NCI-H1436 (cell line): ENCODE measurements at regions not wholly inside any gene's neighbourhood (a gene's known extent, or its start where the extent isn't known, plus 50 kb on each side); places are given as distances from the start of the nearest gene placed in this dataset.

ENCODE experiments used
- DNase-seq: peaks from one replicate; lab custom pipeline; 2025; lab: John Stamatoyannopoulos, UW

DNA sequence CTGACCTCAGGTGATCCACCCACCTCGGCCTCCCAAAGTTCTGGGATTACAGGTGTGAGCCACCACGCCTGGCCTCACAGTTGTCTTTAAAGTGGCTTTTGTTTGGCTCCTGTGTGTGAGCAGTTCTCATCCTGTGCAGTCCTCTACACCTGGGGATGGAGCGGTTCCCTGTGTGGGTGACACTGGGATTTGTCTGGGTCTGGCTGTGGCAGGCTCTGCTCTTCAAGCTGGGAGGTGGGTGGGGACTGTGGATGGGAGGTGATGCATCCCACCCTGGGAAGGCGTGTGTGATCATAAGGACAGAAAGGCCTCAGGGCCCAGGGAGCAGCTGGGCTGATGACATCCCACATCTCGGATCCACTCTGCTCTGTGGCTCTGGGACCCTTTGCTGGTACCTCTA is 1266.8 kb downstream of the BRD1 start:
- DNase-seq, result no peak

DNA sequence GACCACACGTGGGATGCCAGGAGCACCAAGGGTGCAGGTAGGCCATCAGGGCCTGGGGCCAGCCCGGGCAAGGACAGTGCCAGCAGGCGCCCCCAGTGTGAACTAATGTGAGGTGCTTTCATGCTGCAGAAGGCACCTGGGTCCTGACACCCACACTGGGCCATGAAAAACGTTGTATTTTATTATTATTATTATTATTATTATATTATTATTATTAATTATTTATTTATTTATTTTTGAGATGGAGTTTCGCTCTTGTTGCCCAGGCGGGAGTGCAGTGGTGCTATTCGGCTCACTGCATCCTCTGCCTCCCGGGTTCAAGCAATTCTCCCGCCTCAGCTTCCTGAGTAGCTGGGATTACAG is 1267.3 kb downstream of the BRD1 start:
- no peak for DNase-seq

DNA sequence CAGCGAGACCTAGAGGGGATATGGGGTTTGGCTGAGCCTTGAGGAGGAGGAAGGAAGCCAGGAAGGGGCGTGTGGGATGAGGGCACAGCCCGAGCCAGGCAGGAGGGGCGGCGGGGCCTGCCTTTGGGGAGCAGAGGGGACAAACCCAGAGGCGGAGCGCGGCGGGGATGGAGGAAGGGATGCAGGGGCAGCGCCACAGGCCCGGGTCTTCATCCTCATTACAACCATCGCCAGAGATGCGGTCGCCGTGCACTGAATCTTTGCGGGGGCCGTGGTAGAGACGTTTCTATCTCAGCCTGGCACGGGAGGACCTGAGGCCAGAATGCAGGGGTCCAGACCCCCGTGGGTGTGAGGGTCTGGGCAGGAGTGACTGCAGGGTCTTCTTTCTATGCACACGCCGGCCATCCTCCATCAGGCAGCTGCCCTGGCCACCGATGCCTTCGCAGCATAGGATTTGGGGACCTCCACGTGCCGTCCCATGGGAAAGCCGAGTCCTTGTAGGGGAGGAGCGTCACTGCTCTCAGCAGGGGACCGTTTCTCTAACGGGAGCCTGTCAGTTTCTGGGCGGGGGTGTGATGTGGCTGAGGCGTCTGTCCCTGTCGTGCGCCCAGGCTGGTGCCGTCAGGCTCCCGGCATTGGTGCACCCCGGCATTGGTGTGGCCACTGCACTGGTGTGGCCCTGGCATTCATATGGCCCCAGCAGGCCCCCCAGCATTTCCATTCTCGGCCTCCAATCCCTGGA is 1267.9 kb downstream of the BRD1 start:
- no peak for DNase-seq

DNA sequence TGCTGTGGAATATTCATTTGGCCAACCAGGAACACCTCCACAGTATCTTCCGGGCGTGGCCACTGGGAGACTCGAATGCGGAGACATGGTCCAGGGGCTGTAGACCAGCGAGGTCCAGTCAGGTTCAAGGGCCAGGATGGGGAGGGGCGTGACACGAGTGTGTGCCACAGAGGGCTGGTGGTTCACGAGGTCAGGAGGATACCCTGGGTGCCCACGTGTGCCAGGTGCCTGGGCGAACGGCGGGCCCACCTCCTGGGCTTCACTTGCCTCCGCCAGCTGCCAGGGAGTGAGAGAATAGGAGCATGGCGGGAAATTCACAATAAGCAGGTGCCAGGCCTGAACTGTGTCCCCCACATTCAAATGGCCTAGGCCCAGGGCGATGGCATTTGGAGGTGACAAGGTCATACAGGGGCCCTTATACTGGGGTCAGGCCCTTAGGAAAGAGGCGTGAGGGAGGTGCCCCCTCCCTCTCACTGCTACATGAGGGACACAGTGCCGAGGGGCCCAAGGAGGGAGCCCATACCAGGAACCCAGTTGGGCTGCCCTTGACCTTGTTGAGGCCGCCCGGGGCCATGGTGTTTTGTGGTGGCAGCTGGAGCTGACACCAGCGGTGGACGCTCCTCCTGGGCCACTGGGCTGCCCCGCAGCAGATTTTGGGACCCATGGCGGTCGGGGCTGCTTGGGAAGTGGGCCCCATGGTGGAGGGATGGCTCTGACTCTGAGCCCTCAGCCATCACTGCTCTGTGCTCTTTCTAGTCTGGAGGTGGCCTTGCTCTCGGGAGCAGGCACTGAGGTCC is 1268.9 kb downstream of the BRD1 start:
- no peak for DNase-seq

DNA sequence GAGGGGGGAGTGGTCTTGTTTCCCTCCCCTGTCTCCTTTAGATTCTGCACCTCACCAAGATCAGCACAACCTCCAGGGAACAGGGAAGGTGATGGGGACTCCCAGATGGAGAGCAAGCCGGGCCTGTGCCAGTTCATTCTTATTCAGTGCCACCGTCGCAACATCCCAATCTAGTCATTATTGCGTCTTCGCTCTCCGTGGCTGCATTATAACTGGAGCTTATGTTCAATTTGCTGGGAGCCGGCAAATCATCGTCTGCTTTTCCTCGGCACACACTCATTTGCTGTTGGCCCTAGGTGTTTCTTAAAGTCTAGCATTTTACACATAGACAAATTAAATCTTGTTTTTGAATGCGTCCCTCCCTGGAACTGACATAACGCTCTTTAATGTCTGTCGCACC is 1269.7 kb downstream of the BRD1 start:
- DNase-seq, result no peak

DNA sequence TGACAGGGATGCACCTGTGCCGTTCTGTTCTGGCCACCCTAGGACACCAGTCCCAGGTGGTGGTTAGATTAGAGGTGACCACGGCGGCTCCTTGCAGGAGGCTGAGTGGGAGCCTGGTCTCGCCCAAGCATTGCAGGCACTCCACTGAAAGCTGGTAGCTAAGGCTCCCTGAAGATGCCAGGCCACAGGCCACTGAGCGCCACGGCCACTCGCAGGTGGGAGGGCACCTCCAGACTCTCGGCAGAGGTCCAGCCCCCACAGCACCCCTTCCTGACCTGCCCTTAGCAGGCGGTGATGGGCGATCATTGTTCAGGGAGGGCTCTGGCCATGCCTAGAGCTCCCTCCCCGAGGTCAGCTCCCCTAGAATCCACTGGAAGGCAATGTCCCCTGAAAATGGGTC is 1270.2 kb downstream of the BRD1 start:
- DNase-seq, result no peak

DNA sequence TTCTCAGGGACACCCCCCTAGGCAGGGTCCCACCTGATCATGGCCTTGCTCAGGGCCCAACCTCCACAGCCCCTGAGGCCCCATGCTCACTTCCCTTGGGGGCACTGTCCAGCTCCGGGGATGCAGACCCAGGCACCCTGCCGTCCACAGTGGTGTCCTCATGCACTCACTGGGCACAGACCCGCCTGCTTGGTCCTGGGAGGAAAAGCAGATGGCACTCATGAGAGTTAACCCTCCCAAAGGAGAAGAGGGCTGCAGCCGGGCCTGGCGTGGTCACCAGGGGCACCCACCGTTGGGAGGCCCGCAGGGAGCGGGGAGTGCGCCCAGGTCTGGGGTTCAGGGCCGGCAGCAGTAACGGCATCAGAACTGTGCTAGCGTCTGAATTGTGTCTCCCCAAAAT is 1270.9 kb downstream of the BRD1 start:
- DNase-seq, result no peak

DNA sequence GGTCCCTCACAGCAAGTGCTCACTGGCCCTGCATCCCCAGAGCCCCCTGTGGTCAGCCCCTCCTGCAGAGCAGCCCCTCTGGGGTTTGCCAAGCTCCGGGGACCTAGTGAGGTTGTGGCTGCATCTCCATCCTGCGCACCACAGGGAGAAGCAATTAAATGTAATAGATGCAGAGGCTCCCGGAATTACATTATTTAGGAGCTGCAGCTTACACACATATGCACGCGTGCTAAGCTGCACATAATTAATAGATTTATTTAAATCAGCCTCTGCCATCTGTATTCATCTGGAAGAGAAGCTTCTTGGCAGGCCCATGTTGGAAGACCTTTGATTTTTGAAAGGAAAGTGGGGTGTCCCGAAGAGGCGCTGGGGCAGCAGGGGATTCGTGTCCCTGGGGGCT is 1271.5 kb downstream of the BRD1 start:
- no peak for DNase-seq

DNA sequence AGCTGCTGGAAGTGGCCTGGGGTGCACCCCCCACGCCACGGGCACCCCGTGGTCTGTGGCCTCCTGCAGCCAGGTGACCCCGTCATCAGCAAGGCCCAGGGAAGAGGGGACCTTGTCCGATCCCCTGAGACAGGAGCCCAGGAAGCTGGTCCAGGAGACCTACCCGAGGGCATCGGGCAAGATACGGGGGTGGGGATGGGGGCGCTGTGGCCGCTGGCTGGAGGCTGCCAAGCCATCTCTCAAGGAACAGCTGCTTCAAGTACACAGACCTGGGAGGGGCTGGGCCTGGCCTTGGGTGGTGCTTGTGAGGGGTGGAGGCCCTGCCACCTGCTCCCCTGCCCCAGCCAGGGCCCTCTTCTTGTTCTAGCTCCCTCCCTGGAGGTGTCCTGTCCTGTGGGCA is 1272.1 kb downstream of the BRD1 start:
- DNase-seq, result no peak

DNA sequence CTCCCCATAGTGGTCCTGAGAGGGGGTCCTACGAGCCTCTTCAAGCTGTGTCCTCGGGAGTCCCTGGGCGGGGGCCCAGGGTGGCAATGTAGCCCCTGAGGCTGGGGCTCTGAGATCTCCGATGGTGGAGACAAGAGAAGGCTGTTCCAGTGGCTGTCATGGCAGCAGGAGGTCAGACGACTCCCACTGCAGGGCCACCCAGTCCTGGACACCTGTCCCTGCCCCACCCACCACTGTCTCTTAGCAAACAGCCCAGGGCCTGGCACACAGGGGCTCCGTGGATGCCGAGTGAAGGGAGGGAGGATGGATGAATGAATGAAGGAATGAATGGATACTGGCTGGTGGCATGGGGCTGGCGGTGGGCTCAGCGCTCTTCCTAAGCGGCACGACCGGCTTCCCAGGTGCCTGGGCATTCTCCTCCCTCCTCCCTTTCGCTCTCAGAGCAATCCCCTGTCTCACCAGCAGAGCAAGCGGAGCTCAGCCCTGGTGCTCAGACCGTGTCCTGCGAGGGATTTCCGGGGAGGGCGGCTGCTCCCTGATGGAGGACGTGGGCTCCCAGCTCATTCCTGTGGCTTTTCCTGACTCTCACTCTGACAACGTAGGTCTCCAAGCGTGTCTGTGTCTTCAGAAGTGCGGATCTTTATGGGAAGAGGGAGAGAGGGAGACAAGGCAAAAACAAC is 1272.6 kb downstream of the BRD1 start:
- no peak for DNase-seq

DNA sequence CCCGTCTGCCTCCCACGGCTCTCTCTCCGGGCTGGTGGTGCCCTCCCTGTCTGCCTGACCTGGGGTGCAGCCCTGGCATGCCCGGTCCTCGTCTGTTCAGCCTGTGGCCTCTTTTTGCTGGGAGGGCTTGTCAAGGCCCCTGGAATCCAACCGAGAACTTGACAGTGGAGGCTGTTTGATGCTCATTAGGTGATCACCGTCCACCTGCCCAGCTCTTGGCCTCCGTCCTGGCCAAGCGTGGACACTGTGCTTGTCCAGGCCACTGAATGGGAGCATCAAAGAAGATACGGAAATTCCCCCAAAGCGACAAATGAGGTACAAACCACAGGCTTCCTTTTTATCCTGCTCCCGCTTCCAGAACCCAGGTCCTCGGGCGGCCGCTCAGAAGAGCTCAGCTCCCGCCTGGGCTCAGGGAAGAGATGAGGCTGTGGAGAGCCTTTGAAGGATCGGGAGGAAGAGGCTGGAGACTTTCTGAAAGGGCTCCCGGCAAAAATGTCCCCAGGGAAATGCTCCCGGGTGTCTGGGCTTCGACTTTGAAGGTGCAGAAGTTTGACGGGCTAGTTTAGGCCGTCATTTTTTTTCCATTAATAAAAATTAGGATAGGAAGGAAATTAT is 1273.9 kb downstream of the BRD1 start:
- no peak for DNase-seq

DNA sequence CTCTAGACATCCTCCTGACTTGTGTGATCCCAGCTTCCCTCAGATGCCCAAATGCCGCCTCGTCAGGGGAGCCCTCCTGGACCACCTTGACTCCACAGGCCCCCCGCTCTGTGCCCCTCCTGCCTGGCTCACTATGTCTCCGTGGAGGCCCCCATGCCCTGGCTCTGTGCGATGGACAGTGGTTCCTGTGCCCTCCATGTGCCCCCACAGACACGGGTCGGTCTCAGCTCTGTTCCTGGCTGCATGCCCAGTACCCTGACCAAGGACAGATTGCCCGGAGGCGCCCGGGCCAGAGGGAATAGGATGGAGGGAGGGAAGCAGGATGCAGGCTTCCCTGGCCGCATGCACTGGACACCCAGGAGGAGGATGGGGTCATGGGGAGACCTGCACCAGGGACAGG is 1274.6 kb downstream of the BRD1 start:
- DNase-seq, result no peak

DNA sequence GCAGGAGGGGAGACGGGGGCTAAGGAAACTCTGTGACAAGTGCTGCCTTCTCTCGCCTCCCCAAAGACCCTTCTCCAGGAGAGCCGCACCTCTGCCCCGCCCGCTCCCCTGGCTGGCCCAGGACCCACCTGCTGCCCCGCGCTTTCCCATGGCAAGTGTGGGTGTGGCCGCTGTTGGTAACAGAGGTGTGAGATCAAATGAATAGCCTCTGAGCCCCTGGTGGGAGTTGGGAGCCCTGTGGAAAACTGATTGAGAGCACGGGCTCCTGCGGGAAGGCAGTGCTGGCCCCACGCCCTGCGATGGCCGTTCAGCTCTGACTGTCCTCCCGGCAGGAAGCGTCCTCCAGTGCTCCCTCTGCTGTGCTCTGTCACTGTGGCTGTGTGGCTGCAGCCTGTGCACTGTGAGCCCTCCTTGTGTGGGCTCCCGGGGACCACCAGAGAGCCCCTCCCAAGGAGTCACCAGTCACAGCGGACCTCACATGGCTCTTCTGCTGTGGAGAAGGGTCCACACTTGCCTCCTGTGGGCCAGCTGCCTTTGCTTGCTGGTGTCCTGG is 1275.9 kb downstream of the BRD1 start:
- DNase-seq, result no peak

DNA sequence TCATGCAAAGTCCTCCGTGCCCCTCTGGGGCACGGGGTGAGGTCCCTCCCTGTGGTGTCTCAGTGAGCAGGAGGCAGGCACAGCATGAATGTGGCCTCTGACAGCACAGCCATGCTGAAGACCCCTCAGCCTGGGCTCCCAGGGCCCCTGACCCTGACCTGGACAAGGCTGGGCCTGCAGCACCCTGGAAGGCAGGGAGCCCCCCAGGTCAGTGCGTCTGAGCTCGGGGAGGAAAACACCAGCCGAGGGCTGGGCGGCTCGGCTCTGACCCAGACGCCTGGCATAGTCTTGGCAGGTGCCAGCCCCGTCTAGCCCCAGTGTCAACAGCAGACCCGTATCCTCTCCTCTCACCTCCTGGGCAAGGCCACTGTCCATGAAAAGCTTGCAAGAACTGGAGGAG is 1276.6 kb downstream of the BRD1 start:
- DNase-seq, result no peak

DNA sequence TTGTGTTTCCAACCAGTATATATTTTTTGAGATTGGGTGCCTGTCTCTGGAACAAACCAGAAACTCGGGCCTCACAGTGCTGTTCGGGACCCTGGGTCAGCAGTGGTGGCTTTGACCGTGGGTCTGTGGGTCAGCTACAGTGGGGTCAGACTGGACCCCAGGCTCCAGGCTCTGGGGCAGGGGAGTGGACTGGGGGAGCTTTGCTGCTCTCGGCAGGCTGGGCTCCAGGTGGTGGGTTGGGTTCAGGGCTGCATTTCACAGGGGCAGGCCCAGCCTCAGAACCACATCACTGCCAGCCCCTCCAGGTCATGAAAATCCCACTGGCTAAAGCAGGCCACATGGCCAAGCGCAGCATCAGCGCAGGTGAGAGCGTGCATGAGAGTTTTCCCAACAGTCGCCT is 1279.3 kb downstream of the BRD1 start:
- no peak for DNase-seq

DNA sequence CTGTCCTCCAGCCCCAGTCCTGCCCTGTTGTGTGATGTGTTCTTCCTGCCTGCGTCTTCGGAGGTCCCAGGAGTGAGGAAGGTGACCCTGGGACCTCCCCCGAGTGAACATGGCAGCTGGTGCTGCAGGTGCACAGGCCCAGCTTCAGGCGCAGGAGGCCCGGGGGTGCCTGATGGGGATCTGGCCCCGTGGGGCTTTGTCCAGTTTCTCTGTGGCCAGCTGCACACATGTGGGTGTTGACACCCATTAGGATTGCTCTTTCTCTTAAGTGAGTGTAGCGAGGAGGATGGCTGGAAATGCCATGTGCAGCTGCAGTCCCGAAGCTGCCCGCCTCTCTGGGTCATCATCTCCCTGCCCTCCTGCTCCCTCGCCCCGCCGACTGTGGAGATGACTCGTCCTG is 1279.7 kb downstream of the BRD1 start:
- DNase-seq, result no peak

DNA sequence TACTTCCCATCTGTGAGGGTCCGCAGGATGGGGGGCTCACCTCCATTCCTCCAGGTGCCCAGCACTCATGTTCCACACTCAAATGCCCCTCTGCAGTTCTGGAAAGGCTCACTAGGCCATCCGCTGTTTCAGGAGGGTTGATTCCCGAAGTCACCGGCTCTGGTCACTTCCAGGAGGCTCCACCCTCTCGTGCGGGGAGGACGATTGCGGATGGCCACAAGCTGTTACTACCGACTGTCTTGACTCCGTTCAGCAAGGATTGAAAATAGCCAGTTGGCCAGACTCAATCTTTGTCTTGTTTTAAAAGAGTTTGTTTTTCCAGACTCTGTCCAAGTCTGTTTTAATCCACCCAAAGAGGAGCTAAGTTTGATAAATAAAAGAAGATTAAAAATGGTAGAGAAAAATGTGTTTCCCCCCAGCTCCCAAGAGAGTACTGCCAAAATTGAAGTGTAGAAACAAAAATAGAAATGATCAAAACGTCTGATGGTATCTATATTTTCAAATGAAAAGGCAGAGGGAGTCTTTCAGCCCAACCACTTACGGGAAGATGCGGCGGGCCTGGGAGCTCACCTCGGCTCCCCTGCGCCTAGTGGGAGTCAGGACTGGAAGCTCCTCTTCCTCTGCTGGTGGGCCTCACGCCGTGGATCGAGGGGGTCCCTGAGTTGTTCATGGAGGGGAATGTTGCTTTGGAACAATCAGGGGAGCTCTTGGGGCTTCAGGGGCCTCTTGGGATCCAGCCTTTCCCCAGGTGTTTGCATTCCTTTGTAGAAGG is 1280.8 kb downstream of the BRD1 start:
- no peak for DNase-seq

DNA sequence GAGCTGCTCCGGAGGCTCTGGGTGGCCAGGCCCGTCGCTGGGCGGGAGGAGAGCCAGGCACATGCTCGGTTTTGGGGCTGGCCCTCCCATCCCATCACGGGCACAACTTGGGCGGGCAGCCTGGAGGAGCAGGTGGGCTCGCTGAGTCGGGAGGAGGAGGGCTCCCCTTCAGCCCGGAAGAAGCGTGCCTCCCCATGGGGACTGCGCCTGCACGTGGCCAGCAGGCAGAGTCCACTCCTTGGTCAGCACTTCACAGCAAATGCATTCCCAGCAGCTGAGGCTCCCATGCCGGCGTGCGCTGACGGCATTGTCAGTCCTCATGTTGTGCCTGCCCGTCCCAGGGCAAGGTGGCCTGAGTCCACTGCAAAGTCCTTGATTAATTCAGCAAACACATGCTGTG is 1281.7 kb downstream of the BRD1 start:
- no peak for DNase-seq

DNA sequence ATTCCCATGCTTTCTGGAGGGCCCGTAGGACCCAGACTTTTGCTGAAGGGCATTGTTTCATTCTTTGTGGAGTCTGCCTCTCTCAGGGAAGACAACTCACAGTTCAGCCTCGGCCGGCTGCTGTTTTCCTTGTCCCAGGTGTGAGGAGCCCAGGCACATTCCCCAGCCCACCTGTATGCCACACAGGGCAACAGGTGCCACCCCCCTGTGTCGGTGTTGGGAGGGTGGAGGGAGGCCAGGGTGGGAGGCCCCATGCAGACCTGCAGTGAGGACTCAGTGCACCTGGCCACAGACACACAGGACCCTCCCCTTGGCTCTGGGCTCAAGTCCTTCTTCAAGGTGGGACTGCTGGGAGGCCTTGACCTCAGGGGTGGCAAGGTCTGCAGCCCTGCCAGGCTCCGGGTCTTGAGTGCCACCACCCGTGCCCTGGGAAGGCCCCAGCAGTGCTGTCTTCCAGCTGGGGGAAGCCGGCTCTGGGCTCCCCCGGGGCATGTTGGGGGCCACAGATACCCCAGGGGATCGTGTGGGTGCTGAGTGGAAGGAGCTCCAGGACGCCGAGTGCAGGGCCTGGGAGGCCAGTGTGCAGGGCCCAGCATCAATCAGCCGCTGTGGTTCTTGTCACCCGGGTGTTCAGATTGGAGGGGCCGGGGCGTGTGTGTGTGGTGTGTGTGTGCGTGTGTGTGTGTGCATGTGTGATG is 1286.1 kb downstream of the BRD1 start:
- DNase-seq, result no peak

DNA sequence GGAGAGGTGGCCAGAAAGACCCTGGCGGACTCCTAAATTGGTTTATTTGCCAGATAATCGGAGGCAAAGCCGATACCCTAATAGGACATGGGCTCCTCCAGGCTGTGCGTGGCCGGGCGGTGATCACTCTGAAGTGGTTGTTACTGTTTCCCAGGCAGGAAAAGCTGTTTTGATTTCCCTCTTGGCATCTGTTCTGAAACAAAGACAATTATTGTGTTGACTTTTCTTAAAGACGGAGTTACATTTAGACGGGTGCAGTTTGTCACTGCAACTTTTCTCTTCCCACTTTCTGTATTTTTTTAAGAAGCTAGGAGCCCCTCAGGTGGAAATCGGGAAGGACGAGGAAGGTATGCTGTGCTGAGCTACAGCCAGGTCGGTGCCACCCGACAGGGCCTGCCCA is 1288.4 kb downstream of the BRD1 start:
- no peak for DNase-seq

DNA sequence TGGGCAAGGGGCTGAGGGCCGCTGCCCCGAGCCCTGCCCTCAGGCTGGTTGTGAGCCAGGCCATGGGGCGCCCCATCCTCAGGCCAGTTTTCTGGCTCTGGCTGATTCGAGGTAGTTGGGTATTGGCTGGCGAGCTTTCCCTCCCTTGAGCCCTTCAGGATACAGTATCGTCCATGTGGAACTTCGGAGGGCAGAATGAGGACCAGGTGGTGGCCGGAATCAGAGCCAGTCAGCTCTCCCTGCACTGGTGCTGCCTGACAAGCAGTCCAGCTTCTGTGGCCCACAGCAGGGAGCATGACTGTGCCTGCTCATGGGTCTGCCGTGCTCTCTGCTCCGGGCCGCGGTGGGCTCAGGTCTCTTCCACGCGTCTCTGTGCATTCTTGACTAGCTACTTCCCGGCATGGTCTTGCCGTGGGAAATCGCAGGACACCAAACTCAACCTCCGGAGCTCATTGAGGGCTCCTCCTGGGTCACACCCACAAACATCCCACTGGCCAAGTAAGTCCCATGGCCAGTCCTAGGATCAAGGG is 1289.3 kb downstream of the BRD1 start:
- DNase-seq, result no peak
